Muscle layer of colon (tissue), 2 donors: ENCODE measurements at regions not wholly inside any gene's neighbourhood (a gene's known extent, or its start where the extent isn't known, plus 50 kb on each side); places are given as distances from the start of the nearest gene placed in this dataset.
A peak's percentile ranks its signal among the peaks of the same experiment; 100 is the strongest.

Source experiments
- H3K27ac ChIP-seq: one replicate; pipeline ENCODE4 v1.7.0; 2013; ENCODE audit warnings: low read depth, mild to moderate bottlenecking, low read length, moderate library complexity
- H3K27me3 ChIP-seq, 2 donors: one replicate each; pipeline ENCODE4 v1.7.0; 2013; ENCODE audit warnings: low read length in 2 of 2, mild to moderate bottlenecking in 2 of 2; ENCODE audit not compliant: insufficient read depth in 2 of 2, control insufficient read depth in 1 of 2
- H3K36me3 ChIP-seq: one replicate; pipeline ENCODE4 v1.7.0; 2013; ENCODE audit warnings: mild to moderate bottlenecking, low read length; ENCODE audit not compliant: insufficient read depth
- H3K4me1 ChIP-seq: one replicate; pipeline ENCODE4 v1.7.0; 2013; ENCODE audit warnings: mild to moderate bottlenecking, low read length; ENCODE audit not compliant: insufficient read depth
- H3K4me3 ChIP-seq, 2 donors: one replicate each; pipeline ENCODE4 v1.7.0; 2013; ENCODE audit warnings: low read length in 2 of 2, low read depth in 1 of 2, mild to moderate bottlenecking in 1 of 2, moderate library complexity in 1 of 2
- H3K9ac ChIP-seq: one replicate; pipeline ENCODE4 v1.7.0; 2013; ENCODE audit warnings: low read length
- H3K9me3 ChIP-seq: one replicate; pipeline ENCODE4 v1.7.0; 2013; ENCODE audit warnings: mild to moderate bottlenecking, low read length
- donor health status: abdominal sarcoma.
- donor health status: Adenocarcinoma of cecum.

- Histone ChIP-seq H3K9ac (no peak overlapping the region), H3K4me1 (peaks cover 38% of the 10 kb centered on the region), H3K9me3 (no peaks in the 10 kb centered on the region), H3K27ac (peak overlapping the region; percentile 37), H3K4me3 (no peak overlapping the region), H3K27me3 (no peaks in the 10 kb centered on the region), H3K36me3 (no peaks in the 10 kb centered on the region)
Observed at GRCh38 chr10:4351723-4352413, 474.1 kb upstream of the AKR1E2 start.

GRCh38 chr10:4347397-4347796 is 478.6 kb upstream of the AKR1E2 start:
- peaks cover 39% of the 10 kb centered on the region for H3K4me1 ChIP-seq
- no peak overlapping the region for H3K9ac ChIP-seq
- no peak overlapping the region for H3K27ac ChIP-seq
- no peaks in the 10 kb centered on the region for H3K9me3 ChIP-seq
- no peaks in the 10 kb centered on the region for H3K36me3 ChIP-seq
- no peak overlapping the region for H3K4me3 ChIP-seq
- no peaks in the 10 kb centered on the region for H3K27me3 ChIP-seq

- no peak overlapping the region for H3K9ac ChIP-seq
- no peaks in the 10 kb centered on the region for H3K27me3 ChIP-seq
- H3K4me3 ChIP-seq = no peak overlapping the region
- H3K4me1 ChIP-seq = peaks cover 26% of the 10 kb centered on the region
- H3K9me3 ChIP-seq = no peaks in the 10 kb centered on the region
- H3K27ac ChIP-seq = peak overlapping the region; percentile 21
- H3K36me3 ChIP-seq = no peaks in the 10 kb centered on the region
Observed at GRCh38 chr10:4345877-4346646, 479.9 kb upstream of the AKR1E2 start.

GRCh38 chr10:4344492-4344994 is 481.5 kb upstream of the AKR1E2 start:
- Histone ChIP-seq H3K9me3 (no peaks in the 10 kb centered on the region), H3K9ac (no peak overlapping the region), H3K36me3 (no peaks in the 10 kb centered on the region), H3K27me3 (no peaks in the 10 kb centered on the region), H3K4me1 (peaks cover 25% of the 10 kb centered on the region), H3K27ac (peak overlapping the region; percentile 62), H3K4me3 (no peak overlapping the region)

GRCh38 chr10:4343873-4344272 is 482.1 kb upstream of the AKR1E2 start:
- Histone ChIP-seq H3K27me3 (no peaks in the 10 kb centered on the region), H3K36me3 (no peaks in the 10 kb centered on the region), H3K27ac (peak overlapping the region; percentile 43), H3K9ac (no peak overlapping the region), H3K4me1 (peaks cover 25% of the 10 kb centered on the region), H3K4me3 (no peak overlapping the region), H3K9me3 (no peaks in the 10 kb centered on the region)

- H3K9me3 ChIP-seq = no peaks in the 10 kb centered on the region
- H3K4me3 ChIP-seq = no peak overlapping the region
- H3K9ac ChIP-seq = no peak overlapping the region
- no peak overlapping the region for H3K27ac ChIP-seq
- no peaks in the 10 kb centered on the region for H3K27me3 ChIP-seq
- peaks cover 25% of the 10 kb centered on the region for H3K4me1 ChIP-seq
- H3K36me3 ChIP-seq = no peaks in the 10 kb centered on the region
Observed at GRCh38 chr10:4343091-4343490, 482.9 kb upstream of the AKR1E2 start.

- Histone ChIP-seq H3K27me3 (no peaks in the 10 kb centered on the region), H3K9me3 (no peaks in the 10 kb centered on the region), H3K9ac (no peak overlapping the region), H3K4me1 (peaks cover 15% of the 10 kb centered on the region), H3K27ac (no peak overlapping the region), H3K4me3 (no peak overlapping the region), H3K36me3 (no peaks in the 10 kb centered on the region)
Observed at GRCh38 chr10:4338768-4339167, 487.2 kb upstream of the AKR1E2 start.

GRCh38 chr10:4337563-4337962 is 488.4 kb upstream of the AKR1E2 start:
- Histone ChIP-seq H3K4me1 (peaks cover 15% of the 10 kb centered on the region), H3K27ac (no peak overlapping the region), H3K9ac (no peak overlapping the region), H3K9me3 (no peaks in the 10 kb centered on the region), H3K4me3 (no peak overlapping the region), H3K27me3 (no peaks in the 10 kb centered on the region), H3K36me3 (no peaks in the 10 kb centered on the region)

GRCh38 chr10:4334871-4335270 is 491.1 kb upstream of the AKR1E2 start:
- no peaks in the 10 kb centered on the region for H3K36me3 ChIP-seq
- H3K9me3 ChIP-seq = no peaks in the 10 kb centered on the region
- H3K27ac ChIP-seq = peak overlapping the region; percentile 35
- no peak overlapping the region for H3K9ac ChIP-seq
- no peaks in the 10 kb centered on the region for H3K27me3 ChIP-seq
- H3K4me3 ChIP-seq = peak overlapping the region in 1 of 2 donors; percentile 17
- peaks cover 15% of the 10 kb centered on the region for H3K4me1 ChIP-seq

GRCh38 chr10:4334015-4334414 is 492.0 kb upstream of the AKR1E2 start:
- Histone ChIP-seq H3K4me3 (peak overlapping the region in 1 of 2 donors; percentile 17), H3K27ac (peak overlapping the region; percentile 35), H3K9ac (no peak overlapping the region), H3K36me3 (no peaks in the 10 kb centered on the region), H3K4me1 (peaks cover 15% of the 10 kb centered on the region), H3K27me3 (no peaks in the 10 kb centered on the region), H3K9me3 (no peaks in the 10 kb centered on the region)

- Histone ChIP-seq H3K4me1 (peaks cover 15% of the 10 kb centered on the region), H3K27me3 (no peaks in the 10 kb centered on the region), H3K9me3 (no peaks in the 10 kb centered on the region), H3K9ac (no peak overlapping the region), H3K36me3 (no peaks in the 10 kb centered on the region), H3K4me3 (no peak overlapping the region), H3K27ac (no peak overlapping the region)
Observed at GRCh38 chr10:4333459-4333894, 492.5 kb upstream of the AKR1E2 start.
